ENCODE measurements at regions not wholly inside any gene's neighbourhood (a gene's known extent, or its start where the extent isn't known, plus 50 kb on each side); places are given as distances from the start of the nearest gene placed in this dataset.

GRCh38 chr17:33986088-33986487, 269.0 kb upstream of the CCL2 start:
- TF ChIP-seq MAFF (IDR thresholded peaks at IDR 0.05; ENCODE audit: low read depth, low read length) = peak; percentile 98
- TF ChIP-seq ZNF605 (CRISPR knock-in tag; IDR thresholded peaks at IDR 0.05) = no peak
- peak; percentile 98 to 99 for TF ChIP-seq MAFK (conservative IDR thresholded peaks at IDR 0.05 in 1 of 2, IDR thresholded peaks at IDR 0.05 in 1 of 2; ENCODE audit: low read length in 2 of 2)
- ChIA-PET CTCF (ENCODE audit: low intra/inter-chr PET ratio, low total read pairs) (no interaction called here), POLR2A (no interaction called here)
- Histone ChIP-seq H3K4me1 (ENCODE audit: insufficient read depth, low read length) (no peaks in the 10 kb centered on the region), H3K4me3 (replicated peaks in 1 of 3; ENCODE audit: insufficient read depth in 1 of 3, low read depth in 2 of 3, low read length in 3 of 3) (no peak overlapping the region), H3K27me3 (ENCODE audit: control insufficient read depth in 1 of 2, insufficient read depth in 2 of 2, low read length in 2 of 2) (no peaks in the 10 kb centered on the region), H3K4me2 (ENCODE audit: low read depth, low read length) (no peak overlapping the region), H3K36me3 (replicated peaks in 1 of 2; ENCODE audit: control insufficient read depth in 1 of 2, insufficient read depth in 2 of 2, low read length in 2 of 2) (no peaks in the 10 kb centered on the region), H3K27ac (ENCODE audit: extremely low read length, insufficient read depth, low read length) (no peak overlapping the region), H3K9me3 (ENCODE audit: low read length) (peaks cover 22% of the 10 kb centered on the region), H4K20me1 (ENCODE audit: insufficient read depth, low read length) (no peaks in the 10 kb centered on the region), H3K9ac (ENCODE audit: insufficient read depth, low read depth, low read length) (no peak overlapping the region), H3K79me2 (ENCODE audit: insufficient read depth, low read length) (no peaks in the 10 kb centered on the region), H2AFZ (ENCODE audit: low read length) (no peak overlapping the region)
- intact Hi-C loops (cut with micrococcal nuclease; ENCODE audit: unreplicated experiment) (no loop called here), in situ Hi-C loops (cut with HindIII; ENCODE audit: extremely low pct_ligation_motif_present, low pct_unique_long_range_greater_than_20kb) (no loop called here)
- no peak for DNase-seq (ENCODE audit: low spot score)
- no peak for FAIRE-seq
- no TSS peak for BruUV-seq (replicated peaks)
- no peak for ATAC-seq
- WGBS (ENCODE audit: low lambda C conversion rate) = 0% methylated on average over 1 of the region's 1 CpG

GRCh38 chr17:33986566-33986965, 268.5 kb upstream of the CCL2 start:
- TF ChIP-seq ZNF674 (CRISPR knock-in tag; IDR thresholded peaks at IDR 0.05; ENCODE audit: low read depth) (no peak), ZFP36L2 (CRISPR knock-in tag; IDR thresholded peaks at IDR 0.05) (no peak), DMTF1 (CRISPR knock-in tag; IDR thresholded peaks at IDR 0.05) (no peak), RXRA (CRISPR knock-in tag; IDR thresholded peaks at IDR 0.05) (no peak), KLF16 (CRISPR knock-in tag; IDR thresholded peaks at IDR 0.05) (no peak)
- in situ Hi-C loops (cut with HindIII; ENCODE audit: extremely low pct_ligation_motif_present, low pct_unique_long_range_greater_than_20kb) = no loop called here
- no peaks in the 10 kb centered on the region for H3K27me3 ChIP-seq (ENCODE audit: control insufficient read depth in 1 of 2, insufficient read depth in 2 of 2, low read length in 2 of 2)
- H3K9me3 ChIP-seq (ENCODE audit: low read length) = peaks cover 22% of the 10 kb centered on the region
- intact Hi-C loops (cut with micrococcal nuclease; ENCODE audit: unreplicated experiment) = no loop called here
- POLR2A ChIA-PET = no interaction called here
- no peak for DNase-seq (ENCODE audit: low spot score)
- no peaks in the 10 kb centered on the region for H3K79me2 ChIP-seq (ENCODE audit: insufficient read depth, low read length)
- ATAC-seq = no peak
- no peak overlapping the region for H3K4me2 ChIP-seq (ENCODE audit: low read depth, low read length)
- H3K36me3 ChIP-seq (replicated peaks in 1 of 2; ENCODE audit: control insufficient read depth in 1 of 2, insufficient read depth in 2 of 2, low read length in 2 of 2) = no peaks in the 10 kb centered on the region
- no peak overlapping the region for H2AFZ ChIP-seq (ENCODE audit: low read length)
- H3K4me3 ChIP-seq (replicated peaks in 1 of 3; ENCODE audit: insufficient read depth in 1 of 3, low read depth in 2 of 3, low read length in 3 of 3) = no peak overlapping the region
- H3K4me1 ChIP-seq (ENCODE audit: insufficient read depth, low read length) = no peaks in the 10 kb centered on the region
- 0% methylated on average over 2 of the region's 2 CpGs for WGBS (ENCODE audit: low lambda C conversion rate)
- FAIRE-seq = no peak
- no peak overlapping the region for H3K9ac ChIP-seq (ENCODE audit: insufficient read depth, low read depth, low read length)
- CTCF ChIA-PET (ENCODE audit: low intra/inter-chr PET ratio, low total read pairs) = no interaction called here
- no peak overlapping the region for H3K27ac ChIP-seq (ENCODE audit: extremely low read length, insufficient read depth, low read length)
- BruUV-seq (replicated peaks) = no TSS peak
- no peaks in the 10 kb centered on the region for H4K20me1 ChIP-seq (ENCODE audit: insufficient read depth, low read length)

Measured in HepG2 (cell line).